Glomerular visceral epithelial cell (primary cell): ENCODE measurements at regions not wholly inside any gene's neighbourhood (a gene's known extent, or its start where the extent isn't known, plus 50 kb on each side); places are given as distances from the start of the nearest gene placed in this dataset.
"Not testable (repeated sequence)": the region's sequence is repeated elsewhere in the genome, so short reads cannot be mapped to it uniquely, and the experiment has no call there.

Source experiments
- DNase-seq: peaks from one replicate; pipeline ENCODE4 v3.0.0-alpha.2; 2016; ENCODE audit errors: extremely low spot score

GRCh38 chr2:59881218-59881617 is 672.2 kb downstream of the BCL11A start:
- no peak for DNase-seq

- DNase-seq = no peak
These were observed 673.7 kb downstream of the BCL11A start for GRCh38 chr2:59879700-59880131.

GRCh38 chr2:59875836-59876235 is 677.6 kb downstream of the BCL11A start:
- no peak for DNase-seq

GRCh38 chr2:59874971-59875755 is 678.3 kb downstream of the BCL11A start:
- no peak for DNase-seq

GRCh38 chr2:59874361-59874760 is 679.1 kb downstream of the BCL11A start:
- DNase-seq = no peak

DNA sequence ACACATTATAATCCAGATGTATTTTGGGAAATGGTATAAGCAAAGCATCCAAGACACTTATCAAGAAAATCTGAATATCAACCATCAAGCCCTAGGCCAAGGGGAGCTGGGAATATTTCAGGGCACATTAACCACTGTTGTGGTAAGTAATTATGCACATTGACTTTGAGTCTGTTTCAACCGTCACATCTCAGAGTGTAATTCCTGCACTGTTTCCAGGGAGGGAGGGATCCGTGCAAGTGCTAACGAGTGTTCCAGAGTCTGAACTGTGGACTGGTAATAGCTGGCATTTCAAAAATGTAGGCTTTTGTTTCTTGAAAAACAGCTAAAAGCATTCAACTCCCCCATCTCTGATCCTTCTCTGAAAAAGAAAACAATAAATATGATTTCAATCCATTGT is 681.6 kb downstream of the BCL11A start:
- no peak for DNase-seq

DNA sequence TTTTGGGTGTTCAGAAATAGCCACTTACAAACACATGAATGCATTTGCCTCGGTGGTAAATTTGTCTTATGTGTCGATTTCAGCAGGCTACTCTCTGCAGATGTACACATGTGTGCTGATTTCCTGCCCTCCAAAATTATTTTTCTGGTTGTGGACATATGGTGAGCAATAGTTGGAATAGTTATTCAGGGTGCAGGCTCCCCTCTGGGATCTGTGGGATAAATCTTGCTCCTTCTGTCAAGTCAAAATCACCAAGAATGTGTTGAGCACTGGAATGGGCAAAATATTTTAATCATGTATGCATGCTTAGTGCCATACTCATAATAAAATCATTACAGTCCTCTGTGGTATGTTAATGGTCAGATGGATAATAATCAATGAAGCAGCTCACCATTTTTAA is 684.5 kb downstream of the BCL11A start:
- no peak for DNase-seq

DNA sequence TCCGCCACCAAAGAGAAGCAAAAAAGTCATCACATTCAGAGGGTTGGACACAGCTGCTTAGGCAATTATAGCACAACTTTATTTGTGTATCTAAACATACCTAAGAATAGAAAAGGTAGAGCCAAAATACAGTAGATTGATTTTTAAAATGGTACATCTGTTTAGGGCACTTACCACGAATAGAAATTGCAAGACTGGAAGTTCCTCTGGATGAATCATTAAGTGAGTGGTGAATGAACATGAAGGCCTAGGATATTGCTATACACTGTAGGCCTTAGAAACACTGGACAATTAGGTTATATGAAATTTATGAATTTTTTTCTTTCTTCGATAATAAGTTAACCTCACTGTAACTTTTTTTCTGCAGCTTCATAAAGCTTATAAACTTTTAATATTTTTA is 687.0 kb downstream of the BCL11A start:
- no peak for DNase-seq

- DNase-seq = no peak
These were observed 694.9 kb downstream of the BCL11A start for GRCh38 chr2:59858540-59858939.

DNA sequence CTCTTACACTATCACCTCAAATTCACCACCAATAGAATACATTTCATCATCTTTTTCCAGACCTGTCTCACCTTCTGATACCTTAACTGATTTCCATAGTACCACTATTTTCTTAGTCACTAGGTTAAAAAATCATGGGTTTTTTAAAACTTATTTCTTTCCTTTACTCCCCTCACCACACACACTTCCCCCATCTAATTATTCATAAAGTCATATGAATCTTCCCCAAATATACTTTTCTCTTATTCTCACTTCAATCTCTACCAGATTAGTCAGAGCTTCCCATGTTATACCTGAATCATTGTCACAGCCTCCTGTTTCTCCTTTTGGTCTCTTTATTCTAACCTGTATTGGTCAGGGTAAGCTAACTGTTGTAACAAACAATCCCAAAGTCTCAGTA is 696.3 kb downstream of the BCL11A start:
- DNase-seq = no peak

DNA sequence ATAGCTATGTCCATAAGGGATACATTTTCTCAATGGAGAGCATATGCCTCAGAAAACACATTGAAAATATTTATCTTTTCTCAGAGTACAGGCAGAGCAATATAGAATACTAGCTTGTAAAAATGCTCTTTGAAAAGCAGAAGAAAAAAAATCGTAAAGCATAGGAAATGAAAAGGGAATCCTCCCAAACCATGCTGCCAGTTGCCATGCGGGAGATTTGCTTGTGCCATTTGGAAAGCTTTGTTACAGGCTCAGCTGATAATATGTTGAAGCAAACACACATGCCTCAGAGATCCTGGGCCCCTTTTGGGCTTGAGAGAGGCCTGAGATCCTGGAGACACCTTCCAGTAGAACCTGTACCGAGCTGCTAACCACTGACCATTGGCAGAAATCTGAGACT is 697.1 kb downstream of the BCL11A start:
- DNase-seq = no peak

DNA sequence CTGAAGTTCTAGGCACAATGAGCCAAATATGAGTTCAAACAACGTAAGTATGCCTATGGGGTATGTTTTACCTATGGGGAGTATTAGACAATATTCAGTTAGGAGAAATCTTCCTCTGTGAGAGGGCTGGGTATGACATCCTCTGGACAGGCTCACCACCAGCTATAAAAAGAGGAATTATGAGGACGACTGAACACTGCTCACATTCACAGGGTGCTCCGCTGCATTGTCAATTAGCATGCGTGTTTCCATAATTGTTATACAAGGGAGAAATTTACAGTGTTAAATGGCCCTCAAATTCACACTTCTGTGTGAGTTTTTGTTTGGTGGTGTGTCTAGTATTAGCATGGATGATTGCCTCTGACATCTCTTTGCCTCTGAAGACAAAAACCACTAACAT is 700.4 kb downstream of the BCL11A start:
- DNase-seq = no peak

GRCh38 chr2:59851836-59852475 is 701.5 kb downstream of the BCL11A start:
- no peak for DNase-seq

GRCh38 chr2:59850554-59850953 is 702.9 kb downstream of the BCL11A start:
- DNase-seq = no peak

- DNase-seq = no peak
These were observed 719.5 kb downstream of the BCL11A start for GRCh38 chr2:59833941-59834340.

- DNase-seq = no peak
These were observed 722.9 kb downstream of the BCL11A start for GRCh38 chr2:59830601-59831000.

GRCh38 chr2:59827677-59828076 is 725.8 kb downstream of the BCL11A start:
- no peak for DNase-seq

GRCh38 chr2:59826177-59826576 is 727.3 kb downstream of the BCL11A start:
- no peak for DNase-seq

DNA sequence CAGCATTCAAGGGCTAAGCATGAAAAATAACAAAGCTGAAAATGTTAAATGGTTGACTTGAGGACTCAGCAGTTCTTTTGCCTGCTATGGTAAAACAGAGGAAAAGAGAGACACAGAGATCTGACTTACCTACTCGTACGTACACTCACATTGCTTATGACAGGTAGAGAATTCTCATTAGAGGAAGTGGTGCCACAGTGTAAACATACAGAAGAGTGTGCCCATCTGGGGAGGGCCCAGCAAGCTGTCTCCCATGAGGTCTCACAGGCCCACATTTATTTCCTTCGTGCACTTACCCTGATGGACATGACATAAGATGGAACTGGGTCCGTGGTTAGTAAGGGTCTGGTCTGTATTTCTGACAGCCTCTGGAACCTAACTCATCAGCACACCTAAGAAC is 729.1 kb downstream of the BCL11A start:
- DNase-seq = no peak

DNA sequence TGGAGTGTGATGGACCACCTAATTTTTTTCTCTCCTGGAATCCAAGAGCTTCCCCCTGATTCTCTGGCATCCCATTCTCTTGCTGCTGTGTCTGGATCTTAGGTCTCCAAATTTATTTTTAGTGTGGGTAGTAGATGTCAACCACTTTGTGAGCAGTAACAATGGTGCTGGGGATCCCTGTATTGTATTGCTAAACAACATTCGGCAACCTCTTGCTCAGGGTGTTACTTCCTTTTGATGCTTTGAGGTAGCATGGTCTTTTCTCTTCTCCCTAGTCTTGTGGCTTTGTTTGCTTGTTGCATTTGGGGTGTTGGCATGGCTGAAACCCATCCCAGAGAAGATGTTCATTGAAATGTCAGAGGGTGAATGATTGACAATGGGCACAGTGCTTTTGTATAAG is 737.4 kb downstream of the BCL11A start:
- no peak for DNase-seq

- not testable (repeated sequence) for DNase-seq
These were observed 743.2 kb downstream of the BCL11A start for GRCh38 chr2:59810283-59810682.

GRCh38 chr2:59806486-59806885 is 747.0 kb downstream of the BCL11A start:
- no peak for DNase-seq

DNA sequence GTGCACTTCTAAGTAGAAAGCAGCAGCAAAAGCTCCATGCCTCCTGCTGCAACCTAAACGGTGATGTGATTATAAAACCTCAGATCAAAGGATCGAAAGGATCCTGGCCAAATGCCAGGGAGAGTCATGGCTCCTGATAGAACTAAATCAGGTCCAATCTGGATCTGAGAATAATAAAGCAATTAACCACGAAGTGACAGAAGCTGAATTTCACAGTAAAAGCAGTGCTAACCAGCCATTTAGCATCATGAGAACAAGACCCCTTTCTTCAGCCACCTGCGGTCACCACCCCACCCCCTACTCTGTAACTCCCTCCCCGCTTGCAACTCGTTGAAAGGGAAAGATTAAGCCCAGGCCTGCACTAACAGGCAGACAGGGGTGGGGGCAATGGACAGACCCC is 748.7 kb downstream of the BCL11A start:
- DNase-seq = no peak

DNA sequence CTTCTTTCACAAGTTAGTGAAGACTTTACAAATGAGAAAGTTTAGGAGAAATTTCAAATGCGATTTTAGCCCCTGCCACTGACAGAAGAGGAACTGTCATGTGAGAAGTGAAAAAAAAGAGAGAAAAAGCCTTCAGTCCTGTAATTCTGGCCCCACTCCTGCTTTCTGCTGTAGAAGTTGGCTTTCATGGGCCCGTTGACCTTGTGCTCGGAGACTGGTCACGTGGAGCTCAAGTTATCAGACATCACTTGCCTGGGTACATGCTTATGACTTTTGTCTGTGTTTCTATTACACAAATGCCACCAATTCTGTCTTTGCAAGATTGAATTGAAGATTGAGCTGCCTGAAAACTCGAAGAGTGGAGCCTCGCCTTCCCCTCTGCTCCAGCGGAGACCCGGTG is 749.9 kb downstream of the BCL11A start:
- DNase-seq = no peak
